ENCODE measurements at regions not wholly inside any gene's neighbourhood (a gene's known extent, or its start where the extent isn't known, plus 50 kb on each side); places are given as distances from the start of the nearest gene placed in this dataset.

GRCh38 chr1:38538834-38539233, 320.7 kb downstream of the RRAGC start:
- no peak for TF ChIP-seq EZH2phosphoT487 (IDR thresholded peaks at IDR 0.05; ENCODE audit: borderline replicate concordance, low read length)
- TF ChIP-seq, protein P1, sequence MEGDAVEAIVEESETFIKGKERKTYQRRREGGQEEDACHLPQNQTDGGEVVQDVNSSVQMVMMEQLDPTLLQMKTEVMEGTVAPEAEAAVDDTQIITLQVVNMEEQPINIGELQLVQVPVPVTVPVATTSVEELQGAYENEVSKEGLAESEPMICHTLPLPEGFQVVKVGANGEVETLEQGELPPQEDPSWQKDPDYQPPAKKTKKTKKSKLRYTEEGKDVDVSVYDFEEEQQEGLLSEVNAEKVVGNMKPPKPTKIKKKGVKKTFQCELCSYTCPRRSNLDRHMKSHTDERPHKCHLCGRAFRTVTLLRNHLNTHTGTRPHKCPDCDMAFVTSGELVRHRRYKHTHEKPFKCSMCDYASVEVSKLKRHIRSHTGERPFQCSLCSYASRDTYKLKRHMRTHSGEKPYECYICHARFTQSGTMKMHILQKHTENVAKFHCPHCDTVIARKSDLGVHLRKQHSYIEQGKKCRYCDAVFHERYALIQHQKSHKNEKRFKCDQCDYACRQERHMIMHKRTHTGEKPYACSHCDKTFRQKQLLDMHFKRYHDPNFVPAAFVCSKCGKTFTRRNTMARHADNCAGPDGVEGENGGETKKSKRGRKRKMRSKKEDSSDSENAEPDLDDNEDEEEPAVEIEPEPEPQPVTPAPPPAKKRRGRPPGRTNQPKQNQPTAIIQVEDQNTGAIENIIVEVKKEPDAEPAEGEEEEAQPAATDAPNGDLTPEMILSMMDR (IDR thresholded peaks at IDR 0.05; ENCODE audit: low read depth, low read length, poor library complexity, severe bottlenecking): no peak

Data from DOHH2 (cell line).